Epithelial cell of esophagus (primary cell): ENCODE measurements at regions not wholly inside any gene's neighbourhood (a gene's known extent, or its start where the extent isn't known, plus 50 kb on each side); places are given as distances from the start of the nearest gene placed in this dataset.

Experiments
- DNase-seq: peaks from one replicate; pipeline ENCODE4 v3.0.0; 2010; ENCODE audit warnings: low read depth
- H3K4me3 ChIP-seq: 2 replicates; pipeline ENCODE4 v1.5.1; 2011; ENCODE audit warnings: mild to moderate bottlenecking, low read length, control low read depth
- CTCF ChIP-seq: IDR thresholded peaks from 2 replicates; pipeline ENCODE4 v1.5.1; 2011; ENCODE audit warnings: low read depth, mild to moderate bottlenecking, low read length, control low read depth, inconsistent platforms; ENCODE audit not compliant: insufficient read depth; ENCODE audit errors: missing control alignments

GRCh38 chr7:156088115-156088514, 275.9 kb upstream of the SHH start:
- H3K4me3 ChIP-seq = no peak overlapping the region
- no peak for TF ChIP-seq CTCF
- no peak for DNase-seq

- no peak overlapping the region for H3K4me3 ChIP-seq
- DNase-seq = no peak
- no peak for TF ChIP-seq CTCF
These were observed 270.1 kb upstream of the SHH start for GRCh38 chr7:156082048-156083040.

GRCh38 chr7:156080596-156080995, 268.3 kb upstream of the SHH start:
- TF ChIP-seq CTCF = no peak

GRCh38 chr7:156080046-156080445, 267.8 kb upstream of the SHH start:
- no peak overlapping the region for H3K4me3 ChIP-seq
- no peak for TF ChIP-seq CTCF
- DNase-seq = no peak

More at GRCh38 chr7:156080596-156080995, 268.3 kb upstream of the SHH start:
- no peak for DNase-seq
- H3K4me3 ChIP-seq = no peak overlapping the region

GRCh38 chr7:156079156-156079555, 266.9 kb upstream of the SHH start:
- TF ChIP-seq CTCF = no peak
- no peak overlapping the region for H3K4me3 ChIP-seq

GRCh38 chr7:156074982-156075615, 262.8 kb upstream of the SHH start:
- no peak for TF ChIP-seq CTCF

More at GRCh38 chr7:156079156-156079555, 266.9 kb upstream of the SHH start:
- DNase-seq = no peak

GRCh38 chr7:156074084-156074483, 261.8 kb upstream of the SHH start:
- no peak for DNase-seq
- TF ChIP-seq CTCF = no peak
- H3K4me3 ChIP-seq = no peak overlapping the region

More at GRCh38 chr7:156074982-156075615, 262.8 kb upstream of the SHH start:
- DNase-seq = no peak
- no peak overlapping the region for H3K4me3 ChIP-seq
